GM20000 (cell line): ENCODE measurements at regions not wholly inside any gene's neighbourhood (a gene's known extent, or its start where the extent isn't known, plus 50 kb on each side); places are given as distances from the start of the nearest gene placed in this dataset.

Experiments used
- DNase-seq: peaks from one replicate; pipeline ENCODE4 v3.0.0; 2012; ENCODE audit warnings: low spot score
- TF ChIP-seq, protein P1 (sequence below): IDR thresholded peaks from 2 replicates; pipeline ENCODE4 v1.5.1; 2012; ENCODE audit warnings: mild to moderate bottlenecking, control low read depth; ENCODE audit errors: extremely low read depth, missing control alignments

DNA sequence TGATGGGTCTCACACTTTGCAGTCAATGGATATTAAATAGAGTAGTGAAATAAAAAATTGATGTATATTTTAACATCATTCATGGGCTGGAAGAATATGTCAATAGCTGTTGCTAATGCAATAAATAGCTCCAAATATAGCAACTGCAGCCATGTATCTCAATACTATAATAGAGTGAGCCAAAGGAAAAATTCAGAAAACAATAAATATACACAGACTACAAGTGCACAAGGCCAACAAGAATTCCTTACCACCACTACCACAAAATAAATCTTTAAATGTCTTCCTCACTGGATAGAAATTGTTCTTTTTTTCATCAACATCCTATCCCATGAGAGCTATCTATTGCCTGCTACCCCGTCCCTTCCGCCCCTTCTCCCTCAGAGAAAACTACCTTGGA lies 113.1 kb upstream of the TRIM24 start:
- TF ChIP-seq, protein P1, sequence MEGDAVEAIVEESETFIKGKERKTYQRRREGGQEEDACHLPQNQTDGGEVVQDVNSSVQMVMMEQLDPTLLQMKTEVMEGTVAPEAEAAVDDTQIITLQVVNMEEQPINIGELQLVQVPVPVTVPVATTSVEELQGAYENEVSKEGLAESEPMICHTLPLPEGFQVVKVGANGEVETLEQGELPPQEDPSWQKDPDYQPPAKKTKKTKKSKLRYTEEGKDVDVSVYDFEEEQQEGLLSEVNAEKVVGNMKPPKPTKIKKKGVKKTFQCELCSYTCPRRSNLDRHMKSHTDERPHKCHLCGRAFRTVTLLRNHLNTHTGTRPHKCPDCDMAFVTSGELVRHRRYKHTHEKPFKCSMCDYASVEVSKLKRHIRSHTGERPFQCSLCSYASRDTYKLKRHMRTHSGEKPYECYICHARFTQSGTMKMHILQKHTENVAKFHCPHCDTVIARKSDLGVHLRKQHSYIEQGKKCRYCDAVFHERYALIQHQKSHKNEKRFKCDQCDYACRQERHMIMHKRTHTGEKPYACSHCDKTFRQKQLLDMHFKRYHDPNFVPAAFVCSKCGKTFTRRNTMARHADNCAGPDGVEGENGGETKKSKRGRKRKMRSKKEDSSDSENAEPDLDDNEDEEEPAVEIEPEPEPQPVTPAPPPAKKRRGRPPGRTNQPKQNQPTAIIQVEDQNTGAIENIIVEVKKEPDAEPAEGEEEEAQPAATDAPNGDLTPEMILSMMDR: no peak
- DNase-seq: no peak

GRCh38 chr7:138349841-138350700 lies 110.0 kb upstream of the TRIM24 start:
- TF ChIP-seq, protein P1: no peak

DNA sequence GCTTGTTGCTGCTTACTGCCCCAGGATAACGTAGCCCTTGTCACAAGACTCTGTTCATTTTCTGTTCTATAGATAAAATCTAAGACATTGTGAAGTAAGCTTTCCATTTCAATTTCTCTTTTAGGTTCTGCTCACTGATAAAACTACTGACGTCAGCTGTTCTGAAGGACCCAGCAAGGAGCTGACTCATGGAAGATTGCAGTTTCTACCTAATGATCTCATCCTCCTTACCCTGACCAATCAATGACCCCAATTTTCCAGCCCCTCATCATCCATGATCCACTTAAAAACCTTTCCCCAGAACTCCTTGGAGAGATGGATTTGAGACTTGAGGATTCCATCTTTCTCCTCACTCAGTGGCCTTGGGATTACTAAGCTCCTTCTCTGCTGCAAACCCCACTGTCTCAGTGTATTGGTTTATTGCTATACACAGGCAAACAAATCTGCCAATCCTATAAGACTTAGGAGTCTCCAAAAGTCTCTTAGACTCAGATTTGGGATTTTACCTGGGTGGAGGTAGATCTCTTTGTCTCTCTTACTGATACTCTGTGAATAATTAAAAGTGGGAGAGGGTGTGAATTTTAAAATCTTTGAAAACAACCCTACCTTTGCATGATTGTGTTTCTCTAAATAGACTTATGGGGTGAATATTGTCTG lies 109.2 kb upstream of the TRIM24 start:
- TF ChIP-seq, protein P1: no peak
- no peak for DNase-seq

More at GRCh38 chr7:138349841-138350700, 110.0 kb upstream of the TRIM24 start:
- DNase-seq: no peak

DNA sequence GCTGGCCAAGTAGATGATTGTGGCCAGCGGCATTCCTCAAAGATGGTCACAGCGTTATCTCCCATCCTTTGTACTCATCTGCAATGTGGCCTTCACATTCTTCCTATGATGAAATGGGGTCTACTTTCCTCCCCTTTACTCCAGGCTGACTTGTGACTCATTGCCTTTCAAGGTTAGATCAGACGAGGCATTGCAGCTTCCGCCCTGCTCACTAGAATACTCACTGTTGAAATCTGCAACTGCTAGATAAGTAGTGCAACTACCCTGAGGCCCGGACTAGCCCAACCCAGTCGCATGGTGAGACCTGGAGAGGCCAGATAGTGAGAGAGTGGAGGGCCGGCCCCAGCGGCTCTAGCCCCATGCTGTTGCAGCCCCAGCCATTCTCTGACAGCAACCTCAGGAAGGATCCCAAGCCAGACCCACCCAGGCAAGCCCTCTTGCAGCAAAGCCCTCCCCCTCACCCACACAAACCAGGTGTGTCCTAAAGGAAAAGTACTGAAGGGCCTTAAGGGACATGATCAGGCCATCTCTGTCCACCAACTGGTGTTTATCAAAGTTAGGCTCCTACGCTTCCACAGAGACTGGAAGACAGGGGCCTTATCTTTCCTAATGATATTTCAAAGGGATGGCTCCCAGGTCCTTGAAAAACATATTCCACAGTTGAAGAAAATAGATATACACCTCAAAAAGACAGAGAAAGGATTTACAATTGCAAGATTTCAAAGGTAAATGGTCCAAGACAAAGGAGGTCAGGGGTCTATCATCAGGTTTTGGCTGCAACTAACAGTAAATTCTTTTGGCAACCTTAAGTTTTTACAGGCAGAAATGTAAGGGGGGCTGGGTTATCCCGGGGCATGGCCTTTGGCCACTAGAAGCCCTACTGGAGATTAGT lies 107.2 kb upstream of the TRIM24 start:
- TF ChIP-seq, protein P1: no peak
- no peak for DNase-seq

GRCh38 chr7:138354066-138354465 lies 106.0 kb upstream of the TRIM24 start:
- DNase-seq: no peak
- TF ChIP-seq, protein P1: no peak

GRCh38 chr7:138355254-138355653 lies 104.8 kb upstream of the TRIM24 start:
- DNase-seq: no peak
- TF ChIP-seq, protein P1: no peak
